ENCODE measurements at regions not wholly inside any gene's neighbourhood (a gene's known extent, or its start where the extent isn't known, plus 50 kb on each side); places are given as distances from the start of the nearest gene placed in this dataset.
"Not testable (repeated sequence)": the region's sequence is repeated elsewhere in the genome, so short reads cannot be mapped to it uniquely, and the experiment has no call there.

DNA sequence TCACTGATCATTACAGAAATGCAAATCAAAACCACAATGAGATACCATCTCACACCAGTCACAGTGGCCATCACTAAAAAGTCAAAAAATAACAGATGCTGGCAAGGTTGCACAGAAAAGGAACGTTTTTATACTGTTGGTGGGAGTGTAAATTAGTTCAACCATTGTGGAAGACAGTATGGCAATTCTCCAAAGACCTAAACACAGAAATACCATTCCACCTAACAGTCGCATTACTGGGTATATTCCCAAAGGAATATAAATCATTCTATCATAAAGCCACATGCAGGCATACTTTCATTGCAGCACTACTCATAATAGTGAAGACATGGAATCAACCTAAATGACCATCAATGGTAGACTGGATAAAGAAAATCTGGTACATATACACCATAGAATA lies 83.2 kb upstream of the ARID5B start:
- H3K4me1 ChIP-seq (ENCODE audit: insufficient read depth); H3K27me3 ChIP-seq; H3K4me3 ChIP-seq; H3K27ac ChIP-seq; intact Hi-C loops (cut with DNase I); H3K9me3 ChIP-seq; H3K36me3 ChIP-seq; DNase-seq: not testable (repeated sequence)
- 76 to 80% (median 76%) methylated on average over 2 of the region's 2 CpGs for WGBS, 3 donors

DNA sequence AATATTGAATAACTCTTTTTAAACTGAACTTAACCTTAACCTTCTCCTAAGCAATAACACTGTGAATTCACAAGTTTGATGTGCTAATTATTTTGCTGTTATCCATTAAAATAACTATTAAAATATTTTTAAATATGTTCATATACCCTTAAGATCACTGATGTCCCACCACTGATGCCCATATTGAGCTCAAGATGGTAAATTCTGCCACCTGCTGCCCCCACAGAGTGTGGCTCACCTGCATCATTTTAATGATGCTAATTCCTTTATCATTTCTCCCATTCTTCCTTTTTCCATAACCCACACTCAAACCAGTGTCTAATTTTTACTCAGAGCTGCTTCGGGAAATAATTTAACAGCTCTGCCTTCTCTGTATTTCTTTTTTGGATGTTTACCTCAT lies 82.3 kb upstream of the ARID5B start:
- H3K4me3 ChIP-seq = no peak overlapping the region
- TF ChIP-seq EP300 (IDR thresholded peaks at IDR 0.05) (no peak), POLR2A (IDR thresholded peaks at IDR 0.05) (no peak)
- 88 to 95% (median 91%) methylated on average over 1 of the region's 1 CpG for WGBS, 3 donors
- intact Hi-C loops (cut with DNase I) = no loop called here
- H3K36me3 ChIP-seq = no peaks in the 10 kb centered on the region
- H3K27ac ChIP-seq = no peak overlapping the region
- no peaks in the 10 kb centered on the region for H3K9me3 ChIP-seq
- H3K4me1 ChIP-seq (ENCODE audit: insufficient read depth) = no peaks in the 10 kb centered on the region
- DNase-seq = no peak
- H3K27me3 ChIP-seq = no peaks in the 10 kb centered on the region

DNA sequence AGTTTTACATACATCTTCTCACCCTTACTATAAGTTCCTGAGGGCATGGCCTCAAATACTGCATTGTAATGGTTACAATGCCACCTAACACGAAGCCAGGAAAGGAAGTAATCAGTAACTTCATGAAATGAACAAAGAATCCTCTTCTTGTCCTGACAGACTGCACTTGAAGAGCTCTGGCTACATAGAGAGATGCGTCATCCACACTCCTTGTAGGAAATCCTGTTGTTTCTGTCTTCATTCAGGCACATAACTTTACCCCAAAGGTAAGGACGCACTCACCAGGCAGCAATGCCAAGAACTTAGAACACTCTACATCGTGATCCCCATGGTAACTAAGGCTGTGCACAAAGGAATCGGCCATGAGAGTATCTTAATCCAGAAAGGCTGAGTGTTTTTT lies 80.3 kb upstream of the ARID5B start:
- Histone ChIP-seq H3K4me3 (no peak overlapping the region), H3K9me3 (no peaks in the 10 kb centered on the region), H3K4me1 (ENCODE audit: insufficient read depth) (no peaks in the 10 kb centered on the region), H3K27ac (no peak overlapping the region), H3K27me3 (no peaks in the 10 kb centered on the region), H3K36me3 (no peaks in the 10 kb centered on the region)
- intact Hi-C loops (cut with DNase I) = no loop called here
- no peak for TF ChIP-seq POLR2A (IDR thresholded peaks at IDR 0.05)
- TF ChIP-seq EP300 (IDR thresholded peaks at IDR 0.05) = no peak
- TF ChIP-seq, protein P1, sequence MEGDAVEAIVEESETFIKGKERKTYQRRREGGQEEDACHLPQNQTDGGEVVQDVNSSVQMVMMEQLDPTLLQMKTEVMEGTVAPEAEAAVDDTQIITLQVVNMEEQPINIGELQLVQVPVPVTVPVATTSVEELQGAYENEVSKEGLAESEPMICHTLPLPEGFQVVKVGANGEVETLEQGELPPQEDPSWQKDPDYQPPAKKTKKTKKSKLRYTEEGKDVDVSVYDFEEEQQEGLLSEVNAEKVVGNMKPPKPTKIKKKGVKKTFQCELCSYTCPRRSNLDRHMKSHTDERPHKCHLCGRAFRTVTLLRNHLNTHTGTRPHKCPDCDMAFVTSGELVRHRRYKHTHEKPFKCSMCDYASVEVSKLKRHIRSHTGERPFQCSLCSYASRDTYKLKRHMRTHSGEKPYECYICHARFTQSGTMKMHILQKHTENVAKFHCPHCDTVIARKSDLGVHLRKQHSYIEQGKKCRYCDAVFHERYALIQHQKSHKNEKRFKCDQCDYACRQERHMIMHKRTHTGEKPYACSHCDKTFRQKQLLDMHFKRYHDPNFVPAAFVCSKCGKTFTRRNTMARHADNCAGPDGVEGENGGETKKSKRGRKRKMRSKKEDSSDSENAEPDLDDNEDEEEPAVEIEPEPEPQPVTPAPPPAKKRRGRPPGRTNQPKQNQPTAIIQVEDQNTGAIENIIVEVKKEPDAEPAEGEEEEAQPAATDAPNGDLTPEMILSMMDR (IDR thresholded peaks at IDR 0.05) = no peak
- WGBS, 3 donors = 88 to 90% (median 89%) methylated on average over 5 of the region's 5 CpGs
- DNase-seq = no peak

DNA sequence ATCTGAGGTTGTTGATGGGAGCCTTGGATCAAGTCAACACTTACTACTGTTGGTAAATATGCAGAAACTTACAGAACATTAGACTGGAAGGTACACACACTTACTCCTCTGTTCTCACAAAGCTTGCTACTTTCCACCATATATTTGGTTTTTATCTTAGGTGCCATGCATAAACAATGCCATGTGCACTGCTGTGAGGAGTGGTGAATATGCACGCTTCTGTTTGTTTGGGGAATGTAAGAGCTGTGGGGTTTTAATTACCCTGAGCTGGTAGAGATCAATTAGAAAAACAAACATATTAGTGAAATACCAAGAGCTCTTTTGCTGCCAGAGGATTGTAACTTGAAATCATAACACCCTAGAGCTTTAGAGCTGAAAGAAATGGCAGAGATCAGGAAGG lies 79.8 kb upstream of the ARID5B start:
- DNase-seq = no peak
- WGBS, 3 donors = 80 to 88% (median 83%) methylated on average over 1 of the region's 1 CpG
- TF ChIP-seq POLR2A (IDR thresholded peaks at IDR 0.05) (no peak), EP300 (IDR thresholded peaks at IDR 0.05) (no peak)
- TF ChIP-seq, protein P1 (IDR thresholded peaks at IDR 0.05) = no peak
- Histone ChIP-seq H3K36me3 (no peaks in the 10 kb centered on the region), H3K27me3 (no peaks in the 10 kb centered on the region), H3K4me3 (no peak overlapping the region), H3K27ac (no peak overlapping the region), H3K4me1 (ENCODE audit: insufficient read depth) (no peaks in the 10 kb centered on the region), H3K9me3 (no peaks in the 10 kb centered on the region)
- intact Hi-C loops (cut with DNase I) = no loop called here

DNA sequence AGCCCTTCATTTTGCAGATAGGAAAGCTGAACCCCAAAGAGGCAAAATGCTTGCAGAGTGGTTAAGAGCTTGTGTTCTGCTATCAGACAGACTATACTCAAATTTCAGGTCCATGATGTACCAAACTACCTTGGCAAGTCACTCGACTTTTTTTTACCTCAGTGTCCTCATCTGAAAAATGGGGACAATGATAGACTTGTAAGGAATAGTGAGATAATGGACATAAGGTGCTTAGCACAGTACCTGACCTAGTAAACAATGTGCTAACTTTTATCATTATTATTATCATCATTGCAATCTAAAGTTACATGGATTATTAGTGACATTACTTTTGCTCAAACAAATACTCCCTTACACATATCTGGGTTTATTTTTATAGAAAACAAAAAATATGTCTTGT lies 79.4 kb upstream of the ARID5B start:
- intact Hi-C loops (cut with DNase I) = no loop called here
- WGBS, 3 donors = 85 to 91% (median 90%) methylated on average over 1 of the region's 1 CpG
- H3K27me3 ChIP-seq = no peaks in the 10 kb centered on the region
- no peak for DNase-seq
- H3K4me3 ChIP-seq = no peak overlapping the region
- H3K27ac ChIP-seq = no peak overlapping the region
- H3K4me1 ChIP-seq (ENCODE audit: insufficient read depth) = no peaks in the 10 kb centered on the region
- H3K9me3 ChIP-seq = no peaks in the 10 kb centered on the region
- no peaks in the 10 kb centered on the region for H3K36me3 ChIP-seq
- no peak for TF ChIP-seq EP300 (IDR thresholded peaks at IDR 0.05)
- no peak for TF ChIP-seq POLR2A (IDR thresholded peaks at IDR 0.05)
- TF ChIP-seq, protein P1 (IDR thresholded peaks at IDR 0.05) = no peak

DNA sequence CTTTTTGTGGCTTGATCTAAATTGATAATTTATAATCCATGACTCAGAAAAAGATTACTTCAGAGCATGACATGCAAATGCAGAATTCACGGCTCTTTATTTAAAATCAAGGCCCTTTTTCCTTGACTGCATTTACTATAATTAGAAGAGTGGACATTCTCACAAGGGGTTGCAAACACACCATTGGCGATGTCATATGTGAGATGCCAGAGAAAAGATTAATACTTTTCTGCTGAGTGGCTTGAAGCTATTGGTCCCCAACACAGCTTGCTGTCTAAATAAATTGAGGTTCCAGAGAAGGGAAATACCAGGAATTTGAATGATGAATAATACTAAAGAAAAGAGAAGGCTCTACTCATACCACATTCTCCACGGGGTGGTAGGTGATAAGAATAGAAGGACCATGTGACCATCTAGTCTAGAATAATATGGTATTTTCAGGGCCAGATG lies 78.7 kb upstream of the ARID5B start:
- Histone ChIP-seq H3K36me3 (no peaks in the 10 kb centered on the region), H3K9me3 (no peaks in the 10 kb centered on the region), H3K4me1 (ENCODE audit: insufficient read depth) (no peaks in the 10 kb centered on the region), H3K27ac (no peak overlapping the region), H3K4me3 (no peak overlapping the region), H3K27me3 (no peaks in the 10 kb centered on the region)
- no peak for DNase-seq
- WGBS, 3 donors = 51 to 68% (median 53%) methylated on average over 3 of the region's 3 CpGs
- TF ChIP-seq EP300 (IDR thresholded peaks at IDR 0.05) (no peak), POLR2A (IDR thresholded peaks at IDR 0.05) (no peak)
- TF ChIP-seq, protein P1 (IDR thresholded peaks at IDR 0.05) = no peak
- intact Hi-C loops (cut with DNase I) = no loop called here
